H1 (cell line): ENCODE measurements at regions not wholly inside any gene's neighbourhood (a gene's known extent, or its start where the extent isn't known, plus 50 kb on each side); places are given as distances from the start of the nearest gene placed in this dataset.

ENCODE experiments used
- E2F6 ChIP-seq: IDR thresholded peaks from 2 replicates; pipeline ENCODE4 v1.6.1; 2012; ENCODE audit warnings: inconsistent platforms
- EGR1 ChIP-seq: IDR thresholded peaks from 2 replicates; pipeline ENCODE4 v1.6.1; 2011; ENCODE audit warnings: low read depth, low read length, borderline replicate concordance
- GTF2F1 ChIP-seq: IDR thresholded peaks from 2 replicates; pipeline ENCODE4 v1.6.1; 2012; ENCODE audit warnings: low read depth, low read length, improper control_type of control experiment, borderline replicate concordance
- KDM1A ChIP-seq: fragments of 200-600, 300-600 bp; sonication (generic); IDR thresholded peaks from 2 replicates; pipeline ENCODE4 v1.7.1; 2016; ENCODE audit warnings: mild to moderate bottlenecking, low read length, borderline replicate concordance
- SP1 ChIP-seq: IDR thresholded peaks from 2 replicates; pipeline ENCODE4 v1.6.1; 2011; ENCODE audit warnings: low read depth, low read length
- SRF ChIP-seq: IDR thresholded peaks from 2 replicates; pipeline ENCODE4 v1.6.1; 2011; ENCODE audit warnings: mild to moderate bottlenecking, low read depth, low read length, moderate library complexity

DNA sequence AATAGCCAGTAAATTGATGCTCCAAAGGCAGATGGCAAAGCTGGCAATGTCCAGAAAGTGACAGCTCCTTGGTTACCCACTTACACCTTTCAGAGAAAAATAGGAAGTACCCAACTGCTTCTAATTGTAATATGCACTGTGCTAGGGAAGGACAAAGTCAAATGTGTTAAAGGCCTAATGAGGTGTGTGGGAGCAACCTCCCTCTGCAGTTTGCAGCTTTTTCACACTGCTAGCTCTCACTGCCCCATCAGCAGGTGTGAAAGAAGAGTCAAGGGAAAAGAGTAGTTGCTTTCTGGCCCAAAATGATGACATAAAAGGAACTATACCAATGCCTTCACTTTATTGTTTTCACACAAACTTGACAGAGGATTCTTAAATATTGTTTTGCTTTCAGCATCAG lies 284.1 kb upstream of the SETBP1 start (continued):
- no peak for TF ChIP-seq E2F6
- no peak for TF ChIP-seq SP1
- no peak for TF ChIP-seq SRF
- no peak for TF ChIP-seq GTF2F1
- TF ChIP-seq KDM1A, result no peak
- TF ChIP-seq EGR1, result no peak
- TF ChIP-seq, all 59 proteins: peak for 0
